Keratinocyte (primary cell): ENCODE measurements at regions not wholly inside any gene's neighbourhood (a gene's known extent, or its start where the extent isn't known, plus 50 kb on each side); places are given as distances from the start of the nearest gene placed in this dataset.

Experiments
- DNase-seq: peaks from one replicate; pipeline ENCODE4 v3.0.0-alpha.2; 2011; ENCODE audit warnings: low read depth, missing footprints, low spot score
- FAIRE-seq: peaks from 2 replicates; lab custom pipeline; 2011; peaks lifted over from hg19 to GRCh38; lab: Jason Lieb, UNC
- H2AFZ ChIP-seq: 2 replicates; pipeline ENCODE4 v1.6.0; 2012; ENCODE audit warnings: low read length, control low read depth, inconsistent platforms; ENCODE audit not compliant: control insufficient read depth
- H3K27ac ChIP-seq: 2 replicates; pipeline ENCODE4 v1.5.1; 2011; ENCODE audit warnings: low read length; ENCODE audit not compliant: control insufficient read depth, insufficient read depth
- H3K27me3 ChIP-seq: 3 replicates; pipeline ENCODE4 v1.6.0; 2011; ENCODE audit warnings: low read length; ENCODE audit not compliant: control insufficient read depth, insufficient read depth; ENCODE audit errors: extremely low read depth
- H3K36me3 ChIP-seq, 2 experiments: 2 replicates in 1 of 2; 3 replicates in 1 of 2; pipeline ENCODE4 v1.5.1; 2011; ENCODE audit warnings: low read length in 2 of 2, mild to moderate bottlenecking in 1 of 2; ENCODE audit not compliant: control insufficient read depth in 2 of 2, insufficient read depth in 2 of 2; ENCODE audit errors: extremely low read depth in 1 of 2
- H3K4me1 ChIP-seq: 3 replicates; pipeline ENCODE4 v1.5.1; 2011; ENCODE audit warnings: low read length; ENCODE audit not compliant: control insufficient read depth, insufficient read depth; ENCODE audit errors: extremely low read depth
- H3K4me2 ChIP-seq: 3 replicates; pipeline ENCODE4 v1.6.0; 2011; ENCODE audit warnings: low read depth, low read length; ENCODE audit not compliant: control insufficient read depth, insufficient read depth; ENCODE audit errors: extremely low read depth
- H3K4me3 ChIP-seq, 3 experiments: fragments of 200-600 bp in 1 of 3; sonication (generic) in 1 of 3; 2 replicates in 2 of 3; 3 replicates in 1 of 3; pipeline ENCODE4 v1.5.1; 2011 to 2016; ENCODE audit warnings: low read length in 3 of 3, mild to moderate bottlenecking in 3 of 3, control low read depth in 2 of 3, inconsistent platforms in 1 of 3, low read depth in 1 of 3, mixed read lengths in 1 of 3, mixed run types in 1 of 3, moderate library complexity in 1 of 3; ENCODE audit not compliant: control insufficient read depth in 2 of 3, insufficient read depth in 2 of 3; ENCODE audit errors: extremely low read depth in 1 of 3
- H3K79me2 ChIP-seq: 2 replicates; pipeline ENCODE4 v1.6.0; 2012; ENCODE audit warnings: low read length; ENCODE audit not compliant: control insufficient read depth, insufficient read depth
- H3K9ac ChIP-seq: 3 replicates; pipeline ENCODE4 v1.6.0; 2011; ENCODE audit warnings: low read length; ENCODE audit not compliant: control insufficient read depth, insufficient read depth; ENCODE audit errors: extremely low read depth
- H3K9me1 ChIP-seq: 3 replicates; pipeline ENCODE4 v1.6.0; 2011; ENCODE audit warnings: low read length; ENCODE audit not compliant: control insufficient read depth, insufficient read depth; ENCODE audit errors: extremely low read depth
- H3K9me3 ChIP-seq: 2 replicates; pipeline ENCODE4 v1.5.1; 2012; ENCODE audit warnings: low read depth, low read length; ENCODE audit not compliant: control insufficient read depth
- H4K20me1 ChIP-seq: 3 replicates; pipeline ENCODE4 v1.6.0; 2011; ENCODE audit warnings: low read length; ENCODE audit not compliant: control insufficient read depth, insufficient read depth; ENCODE audit errors: extremely low read depth
- EZH2 ChIP-seq: IDR thresholded peaks from one replicate; pipeline ENCODE4 v1.6.1; 2012; ENCODE audit warnings: inconsistent platforms, mild to moderate bottlenecking, low read length, moderate library complexity
- dilution Hi-C: fragments of 300-500 bp; cut with MboI; formaldehyde crosslinking; loops from one replicate; pipeline ENCODE4 v1.7.0; 2020; ENCODE audit warnings: low sequenced_read_pairs; ENCODE audit not compliant: extremely low pct_ligation_motif_present
- TF ChIP-seq, protein P1 (sequence below), 3 experiments: IDR thresholded peaks in 1 of 3; conservative IDR thresholded peaks in 1 of 3; optimal IDR thresholded peaks in 1 of 3; 2 replicates in 2 of 3; 3 replicates in 1 of 3; pipeline versions ENCODE3 to v1.5.1; 2011; ENCODE audit warnings: low read length in 3 of 3, mild to moderate bottlenecking in 3 of 3, moderate library complexity in 2 of 3, control low read depth in 1 of 3, inconsistent platforms in 1 of 3; ENCODE audit not compliant: insufficient read depth in 2 of 3; ENCODE audit errors: extremely low read depth in 1 of 3

DNA sequence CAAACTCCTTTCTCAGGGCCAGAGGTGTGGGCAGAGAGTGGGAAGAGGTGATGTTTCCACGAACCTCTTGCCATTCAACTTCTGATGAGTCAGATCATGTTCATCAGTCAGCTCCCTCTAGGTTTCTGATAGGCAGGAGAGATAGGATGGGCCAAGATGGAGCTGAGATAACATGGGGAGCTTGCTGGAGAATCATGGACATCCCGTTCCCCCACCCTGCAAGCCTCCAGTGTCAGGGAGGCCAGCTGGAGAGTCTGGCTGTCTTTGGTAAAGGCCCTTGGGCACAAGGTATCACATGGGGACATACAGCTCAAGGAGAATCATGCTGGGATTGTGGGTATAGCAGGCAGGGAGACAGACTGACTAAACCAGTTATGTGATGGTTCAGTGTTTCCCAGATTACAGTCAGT lies 136.0 kb upstream of the IRX3 start:
- peaks cover 41% of the 10 kb centered on the region for H3K4me1 ChIP-seq
- no peaks in the 10 kb centered on the region for H3K27me3 ChIP-seq
- FAIRE-seq (peak; percentile 92), DNase-seq (no peak)
- no peak overlapping the region for H3K27ac ChIP-seq
- H3K4me2 ChIP-seq = peak overlapping the region; percentile 18
- H3K79me2 ChIP-seq = no peaks in the 10 kb centered on the region
- H2AFZ ChIP-seq = no peak overlapping the region
- no peak for TF ChIP-seq EZH2
- TF ChIP-seq, protein P1, sequence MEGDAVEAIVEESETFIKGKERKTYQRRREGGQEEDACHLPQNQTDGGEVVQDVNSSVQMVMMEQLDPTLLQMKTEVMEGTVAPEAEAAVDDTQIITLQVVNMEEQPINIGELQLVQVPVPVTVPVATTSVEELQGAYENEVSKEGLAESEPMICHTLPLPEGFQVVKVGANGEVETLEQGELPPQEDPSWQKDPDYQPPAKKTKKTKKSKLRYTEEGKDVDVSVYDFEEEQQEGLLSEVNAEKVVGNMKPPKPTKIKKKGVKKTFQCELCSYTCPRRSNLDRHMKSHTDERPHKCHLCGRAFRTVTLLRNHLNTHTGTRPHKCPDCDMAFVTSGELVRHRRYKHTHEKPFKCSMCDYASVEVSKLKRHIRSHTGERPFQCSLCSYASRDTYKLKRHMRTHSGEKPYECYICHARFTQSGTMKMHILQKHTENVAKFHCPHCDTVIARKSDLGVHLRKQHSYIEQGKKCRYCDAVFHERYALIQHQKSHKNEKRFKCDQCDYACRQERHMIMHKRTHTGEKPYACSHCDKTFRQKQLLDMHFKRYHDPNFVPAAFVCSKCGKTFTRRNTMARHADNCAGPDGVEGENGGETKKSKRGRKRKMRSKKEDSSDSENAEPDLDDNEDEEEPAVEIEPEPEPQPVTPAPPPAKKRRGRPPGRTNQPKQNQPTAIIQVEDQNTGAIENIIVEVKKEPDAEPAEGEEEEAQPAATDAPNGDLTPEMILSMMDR (optimal IDR thresholded peaks at IDR 0.05 in 1 of 3, IDR thresholded peaks at IDR 0.05 in 1 of 3, conservative IDR thresholded peaks at IDR 0.05 in 1 of 3; ENCODE audit: extremely low read depth in 1 of 3, insufficient read depth in 2 of 3, low read length in 3 of 3) = no peak
- no peaks in the 10 kb centered on the region for H4K20me1 ChIP-seq
- H3K9me1 ChIP-seq = peaks cover 3% of the 10 kb centered on the region
- no peak overlapping the region for H3K4me3 ChIP-seq
- dilution Hi-C loops = no loop called here
- no peak overlapping the region for H3K9ac ChIP-seq
- H3K36me3 ChIP-seq = no peaks in the 10 kb centered on the region
- no peaks in the 10 kb centered on the region for H3K9me3 ChIP-seq

DNA sequence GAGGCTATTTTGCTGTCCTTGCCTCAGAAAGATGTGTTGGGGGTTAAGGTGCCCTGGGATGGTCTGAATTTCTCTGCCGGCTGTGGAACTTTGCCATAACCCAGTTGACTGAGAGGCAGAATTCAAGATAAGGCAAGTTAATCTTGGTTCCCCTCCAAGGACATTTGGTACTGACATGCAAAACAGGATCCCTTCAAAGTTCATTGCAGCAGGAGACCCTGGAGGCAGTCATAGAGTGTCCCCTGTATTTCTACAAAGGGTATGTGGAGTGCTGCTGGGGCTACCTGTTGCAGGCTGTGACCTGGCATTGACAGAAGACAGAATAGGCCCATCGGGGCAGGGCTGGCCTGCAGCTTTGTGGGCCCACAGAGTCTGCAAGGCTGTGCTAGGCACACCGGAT lies 135.6 kb upstream of the IRX3 start:
- dilution Hi-C loops = no loop called here
- Histone ChIP-seq H3K9ac (no peak overlapping the region), H2AFZ (no peak overlapping the region), H3K9me1 (peaks cover 3% of the 10 kb centered on the region), H3K4me3 (no peak overlapping the region), H3K36me3 (no peaks in the 10 kb centered on the region), H4K20me1 (no peaks in the 10 kb centered on the region), H3K79me2 (no peaks in the 10 kb centered on the region), H3K27ac (no peak overlapping the region), H3K9me3 (no peaks in the 10 kb centered on the region), H3K4me2 (peak overlapping the region; percentile 18), H3K4me1 (peaks cover 41% of the 10 kb centered on the region), H3K27me3 (no peaks in the 10 kb centered on the region)
- no peak for DNase-seq
- TF ChIP-seq, protein P1 (optimal IDR thresholded peaks at IDR 0.05 in 1 of 3, IDR thresholded peaks at IDR 0.05 in 1 of 3, conservative IDR thresholded peaks at IDR 0.05 in 1 of 3; ENCODE audit: extremely low read depth in 1 of 3, insufficient read depth in 2 of 3, low read length in 3 of 3) = no peak
- TF ChIP-seq EZH2 = no peak
- FAIRE-seq = no peak
